HEK293 (cell line): ENCODE measurements at regions not wholly inside any gene's neighbourhood (a gene's known extent, or its start where the extent isn't known, plus 50 kb on each side); places are given as distances from the start of the nearest gene placed in this dataset.

ENCODE experiments used
- CTCF ChIA-PET: fragments of 350-600 bp; formaldehyde crosslinking; extraction: SDS; loops from one replicate; lab custom pipeline; 2021; ENCODE audit warnings: antibody characterized with exemption; lab: Yijun Ruan, JAX
- POLR2A ChIA-PET: fragments of 300-600 bp; formaldehyde crosslinking; extraction: SDS; loops from one replicate; lab custom pipeline; 2020; ENCODE audit warnings: antibody characterized with exemption, inconsistent platforms; lab: Yijun Ruan, JAX
- H3K27ac ChIP-seq: fragments of 200-500 bp; sonication (Bioruptor generic); 2 replicates; pipeline ENCODE4 v1.5.1; 2014; ENCODE audit warnings: low read depth, low read length, control low read depth, inconsistent platforms; ENCODE audit errors: extremely low read depth
- H3K36me3 ChIP-seq, 2 experiments: fragments of 200-500 bp in 1 of 2; sonication (Bioruptor generic) in 1 of 2; 1 replicate in 1 of 2; 2 replicates in 1 of 2; pipeline ENCODE4 v1.5.1; 2014 to 2017; ENCODE audit warnings: inconsistent platforms in 2 of 2, low read length in 2 of 2; ENCODE audit not compliant: control insufficient read depth in 2 of 2, insufficient read depth in 1 of 2
- H3K4me1 ChIP-seq: fragments of 200-500 bp; sonication (Bioruptor generic); 2 replicates; pipeline ENCODE4 v1.5.1; 2014; ENCODE audit warnings: mild to moderate bottlenecking, low read length, inconsistent platforms; ENCODE audit not compliant: control insufficient read depth, insufficient read depth
- H3K4me3 ChIP-seq: 2 replicates; pipeline ENCODE4 v1.5.1; 2011; ENCODE audit warnings: low read depth, mild to moderate bottlenecking, control low read depth, low read length, moderate library complexity
- H3K9me3 ChIP-seq: fragments of 200-500 bp; sonication (Bioruptor generic); 2 replicates; pipeline ENCODE4 v1.5.1; 2014; ENCODE audit warnings: low read depth, low read length, inconsistent platforms; ENCODE audit not compliant: control insufficient read depth, insufficient read depth
- BCL6B ChIP-seq: fragments of 450-650 bp; formaldehyde crosslinking; IDR thresholded peaks from 2 replicates; pipeline ENCODE4 v1.5.1; 2017; ENCODE audit warnings: missing biosample characterization, missing genetic modification characterization
- KLF7 ChIP-seq: fragments of 450-650 bp; formaldehyde crosslinking; IDR thresholded peaks from 2 replicates; pipeline ENCODE4 v1.5.1; 2016; ENCODE audit warnings: missing biosample characterization, missing genetic modification characterization, borderline replicate concordance
- PRDM1 ChIP-seq: fragments of 450-650 bp; formaldehyde crosslinking; IDR thresholded peaks from 2 replicates; pipeline ENCODE4; 2016; ENCODE audit warnings: missing biosample characterization, missing genetic modification characterization
- PRDM10 ChIP-seq: fragments of 450-650 bp; formaldehyde crosslinking; IDR thresholded peaks from 2 replicates; pipeline ENCODE4 v1.5.1; 2016; ENCODE audit warnings: missing biosample characterization, missing genetic modification characterization
- PRDM4 ChIP-seq: fragments of 450-650 bp; formaldehyde crosslinking; IDR thresholded peaks from 2 replicates; pipeline ENCODE4 v1.5.1; 2017; ENCODE audit warnings: missing biosample characterization, missing genetic modification characterization
- SETDB1 ChIP-seq: IDR thresholded peaks from one replicate; pipeline ENCODE4 v1.6.1; 2017; ENCODE audit warnings: mild to moderate bottlenecking, low read length, moderate library complexity, mixed read lengths; ENCODE audit not compliant: insufficient read length
- ZBTB1 ChIP-seq: fragments of 450-650 bp; formaldehyde crosslinking; IDR thresholded peaks from 2 replicates; pipeline ENCODE4 v1.5.1; 2016; ENCODE audit warnings: missing biosample characterization, missing genetic modification characterization
- ZEB2 ChIP-seq: fragments of 450-650 bp; formaldehyde crosslinking; IDR thresholded peaks from 2 replicates; pipeline ENCODE4 v1.5.1; 2016; ENCODE audit warnings: missing biosample characterization, missing genetic modification characterization
- ZNF184 ChIP-seq: fragments of 450-650 bp; IDR thresholded peaks from 2 replicates; pipeline ENCODE4 v1.5.1; 2018; ENCODE audit warnings: missing biosample characterization, mild to moderate bottlenecking, missing genetic modification characterization
- ZNF658 ChIP-seq: fragments of 450-650 bp; formaldehyde crosslinking; IDR thresholded peaks from 2 replicates; pipeline ENCODE4; 2016; ENCODE audit warnings: missing biosample characterization, missing genetic modification characterization

DNA sequence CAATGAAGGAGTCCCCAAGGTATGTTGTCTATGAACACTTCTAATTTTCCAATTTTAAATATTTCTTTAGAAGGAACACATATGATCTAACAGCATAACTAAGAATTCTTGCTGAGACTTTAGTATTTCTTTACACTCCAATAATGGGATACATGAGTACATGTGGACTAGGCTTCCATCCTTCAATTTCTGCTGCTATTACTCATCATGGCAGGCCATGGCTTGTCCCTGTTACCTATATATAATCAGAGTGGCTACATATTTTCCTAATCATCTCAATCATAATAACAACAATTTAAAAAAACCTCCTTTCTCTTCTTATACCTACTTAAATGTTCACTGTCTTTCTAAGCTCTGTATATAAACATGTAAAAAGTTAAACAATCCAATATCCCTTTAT is 60.3 kb upstream of the TAC1 start (continued):
- TF ChIP-seq PRDM4: no peak
- no peak for TF ChIP-seq ZEB2 (tag by site-specific recombination)
- TF ChIP-seq ZNF658 (tag by site-specific recombination): no peak
- TF ChIP-seq KLF7 (tag by site-specific recombination): no peak
- TF ChIP-seq PRDM1 (tag by site-specific recombination): no peak
- TF ChIP-seq ZNF184 (tag by site-specific recombination): no peak
- no peak for TF ChIP-seq BCL6B (tag by site-specific recombination)
- TF ChIP-seq SETDB1: no peak

DNA sequence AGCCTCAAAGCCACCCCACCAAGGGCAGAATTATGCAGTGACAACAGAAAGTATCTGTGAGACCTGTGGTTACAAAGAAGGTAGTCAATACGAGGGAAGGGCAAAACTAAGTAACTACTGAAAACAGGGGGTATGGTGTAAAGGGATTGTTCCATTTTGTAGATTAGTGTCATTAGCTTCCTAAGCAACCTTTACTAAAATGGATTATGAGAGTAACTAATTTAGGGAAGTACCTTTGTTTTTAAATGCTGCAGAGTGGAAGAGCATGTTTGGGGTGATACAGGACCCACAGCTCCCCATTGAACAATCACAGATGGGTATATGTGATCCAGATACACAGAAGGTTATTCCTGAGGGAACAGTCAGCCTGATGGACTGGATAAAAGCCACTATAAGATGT is 51.3 kb upstream of the TAC1 start:
- Histone ChIP-seq H3K4me3 (no peak overlapping the region), H3K4me1 (no peaks in the 10 kb centered on the region), H3K9me3 (no peaks in the 10 kb centered on the region), H3K27ac (no peak overlapping the region), H3K36me3 (no peaks in the 10 kb centered on the region)
- CTCF ChIA-PET: interaction anchor here (0.6 kb wide), 1 partner anchor 10 kb away, joined by 3 read pairs; no protein-coding TSS in a partner anchor
- TF ChIP-seq PRDM10 (tag by site-specific recombination) (peak; percentile 52), ZBTB1 (tag by site-specific recombination) (no peak)
- POLR2A ChIA-PET: no interaction called here
